GM12892 (cell line): ENCODE measurements at regions not wholly inside any gene's neighbourhood (a gene's known extent, or its start where the extent isn't known, plus 50 kb on each side); places are given as distances from the start of the nearest gene placed in this dataset.
"Not testable (repeated sequence)": the region's sequence is repeated elsewhere in the genome, so short reads cannot be mapped to it uniquely, and the experiment has no call there.

ENCODE experiments used
- DNase-seq: peaks from one replicate; pipeline ENCODE4 v3.0.0; 2011; ENCODE audit not compliant: insufficient read length
- FAIRE-seq: peaks from 2 replicates; lab custom pipeline; 2011; peaks lifted over from hg19 to GRCh38; lab: Jason Lieb, UNC
- POLR2A ChIP-seq: IDR thresholded peaks from 2 replicates; pipeline ENCODE4 v1.6.1; 2011; ENCODE audit warnings: low read depth, low read length, control low read depth
- POLR2AphosphoS5 ChIP-seq: IDR thresholded peaks from 2 replicates; pipeline ENCODE4 v1.6.1; 2011; ENCODE audit warnings: low read depth, low read length, control low read depth
- TAF1 ChIP-seq: IDR thresholded peaks from 2 replicates; pipeline ENCODE4 v1.6.1; 2011; ENCODE audit warnings: low read depth, mild to moderate bottlenecking, control low read depth, low read length, borderline replicate concordance

DNA sequence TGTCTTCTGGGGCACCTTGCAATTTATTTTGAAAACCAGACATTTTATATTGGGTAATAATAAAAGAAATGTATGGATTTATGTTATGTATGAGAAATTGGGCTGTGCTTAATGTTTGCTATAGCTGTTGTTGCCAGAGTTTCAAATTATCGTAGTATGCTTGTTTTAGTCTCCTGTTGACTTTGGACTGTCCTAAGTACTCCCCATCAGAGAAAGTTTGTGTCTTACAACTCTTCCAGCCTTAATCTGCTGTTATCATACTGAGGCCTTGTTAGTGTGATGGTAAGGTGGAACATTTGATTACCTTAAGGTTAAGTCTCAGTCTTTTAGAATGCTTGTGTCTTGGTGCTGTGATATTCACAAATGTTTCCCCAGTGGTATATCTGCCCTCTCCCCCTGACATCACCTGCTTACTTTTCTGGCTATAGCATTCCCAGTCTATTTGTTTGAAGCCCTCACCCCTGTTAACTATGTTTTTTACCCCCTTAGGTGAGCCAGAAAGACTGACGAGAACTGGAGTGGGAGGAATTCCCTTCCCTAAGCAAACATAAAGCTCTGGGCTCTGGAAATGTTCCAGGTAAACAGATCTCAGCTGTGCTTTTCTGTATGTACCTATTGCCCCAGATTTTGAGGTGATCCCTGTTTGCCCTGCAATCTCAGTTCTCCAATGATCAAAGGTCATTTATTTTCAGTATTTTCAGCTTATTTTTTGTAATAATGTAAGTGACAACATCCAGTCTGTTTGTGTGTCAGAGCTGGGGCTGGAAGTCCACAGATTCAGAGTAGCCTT is 581.1 kb upstream of the CITED2 start:
- TF ChIP-seq TAF1 (no peak), POLR2A (no peak), POLR2AphosphoS5 (no peak)
- FAIRE-seq, result no peak
- no peak for DNase-seq

DNA sequence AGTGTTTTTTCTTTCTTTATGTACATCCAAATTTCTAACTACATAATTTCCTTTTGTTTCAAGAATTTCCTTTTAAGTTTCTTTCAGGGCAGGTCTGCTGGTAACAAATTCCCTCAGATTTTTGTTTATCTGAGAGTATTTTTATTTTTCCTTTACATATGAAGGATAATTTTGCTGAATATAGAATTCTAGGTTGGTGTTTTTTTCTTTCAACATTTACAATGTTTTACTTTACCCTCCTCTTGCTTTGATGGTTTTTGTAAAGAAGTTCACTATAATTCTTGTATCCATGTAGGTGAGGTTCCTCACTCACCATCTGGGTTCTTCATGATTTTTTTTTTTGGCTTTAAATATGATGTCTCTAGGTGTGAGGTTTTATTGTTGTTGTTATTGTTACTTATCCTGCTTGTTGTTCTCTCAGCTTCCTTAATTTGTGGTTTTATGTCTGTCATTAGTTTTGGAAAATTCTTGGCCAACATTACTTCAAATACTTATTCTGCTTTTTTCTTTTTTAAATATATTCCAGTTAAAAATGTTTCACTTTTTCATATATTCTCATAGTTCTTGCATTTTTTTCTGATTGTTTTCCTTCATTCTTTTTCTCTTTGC is 580.1 kb upstream of the CITED2 start:
- DNase-seq (no peak), FAIRE-seq (no peak)
- TF ChIP-seq POLR2AphosphoS5 (no peak), POLR2A (no peak), TAF1 (no peak)

DNA sequence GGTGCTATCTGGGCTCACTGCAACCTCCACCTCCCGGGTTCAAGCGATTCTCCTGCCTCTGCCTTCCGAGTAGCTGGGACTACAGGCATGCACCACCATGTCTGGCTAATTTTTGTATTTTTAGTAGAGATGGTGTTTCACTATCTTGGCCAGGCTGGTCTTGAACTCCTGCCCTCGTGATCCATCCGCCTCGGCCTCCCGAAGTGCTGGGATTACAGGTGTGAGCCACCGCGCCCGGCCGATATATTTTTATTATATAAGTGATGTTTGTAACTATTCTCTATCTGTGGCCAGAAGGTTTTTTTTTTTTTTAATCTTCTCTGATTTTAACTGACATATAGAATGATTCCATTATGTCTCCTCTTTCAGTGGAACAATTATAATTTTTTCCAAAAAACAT is 579.3 kb upstream of the CITED2 start:
- DNase-seq, FAIRE-seq: not testable (repeated sequence)

GRCh38 chr6:139951172-139951571 is 576.7 kb upstream of the CITED2 start:
- TF ChIP-seq TAF1, result no peak
- TF ChIP-seq POLR2A, result no peak
- TF ChIP-seq POLR2AphosphoS5, result no peak
- DNase-seq (no peak), FAIRE-seq (no peak)

- TF ChIP-seq TAF1 (no peak), POLR2AphosphoS5 (no peak), POLR2A (no peak)
- no peak for DNase-seq
- FAIRE-seq, result no peak
Measured at GRCh38 chr6:139944976-139945375, 570.5 kb upstream of the CITED2 start.

- DNase-seq (no peak), FAIRE-seq (no peak)
- no peak for TF ChIP-seq TAF1
- TF ChIP-seq POLR2A, result no peak
- TF ChIP-seq POLR2AphosphoS5, result no peak
Measured at GRCh38 chr6:139944131-139944530, 569.7 kb upstream of the CITED2 start.

DNA sequence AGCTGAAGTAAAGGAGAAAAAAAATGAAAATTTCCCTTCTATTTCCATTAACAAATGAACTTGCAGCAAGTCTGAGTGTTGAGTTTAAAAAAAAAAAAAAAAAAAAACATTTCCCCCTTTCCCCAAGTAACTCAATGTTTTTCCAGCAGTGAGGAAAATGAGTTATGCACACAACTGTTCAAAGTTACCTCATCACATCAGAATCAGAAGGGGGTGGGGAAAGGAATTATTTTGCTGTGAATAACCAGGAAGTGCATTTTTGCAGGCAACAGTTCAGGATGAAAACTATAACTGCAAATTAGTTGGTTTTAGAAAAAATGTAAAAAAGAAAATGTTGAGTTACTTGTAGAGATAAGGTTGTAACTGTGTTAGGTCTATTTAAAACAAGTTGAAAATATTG is 568.9 kb upstream of the CITED2 start:
- FAIRE-seq, result no peak

GRCh38 chr6:139942331-139942730 is 567.9 kb upstream of the CITED2 start:
- no peak for FAIRE-seq
- TF ChIP-seq TAF1 (no peak), POLR2A (no peak), POLR2AphosphoS5 (no peak)
- DNase-seq, result no peak

More for the DNA sequence above, 568.9 kb upstream of the CITED2 start:
- no peak for TF ChIP-seq TAF1
- no peak for TF ChIP-seq POLR2A
- TF ChIP-seq POLR2AphosphoS5, result no peak
- DNase-seq, result no peak

- FAIRE-seq, result no peak
- DNase-seq, result no peak
- no peak for TF ChIP-seq TAF1
- TF ChIP-seq POLR2AphosphoS5, result no peak
- no peak for TF ChIP-seq POLR2A
Measured at GRCh38 chr6:139941826-139942225, 567.4 kb upstream of the CITED2 start.

DNA sequence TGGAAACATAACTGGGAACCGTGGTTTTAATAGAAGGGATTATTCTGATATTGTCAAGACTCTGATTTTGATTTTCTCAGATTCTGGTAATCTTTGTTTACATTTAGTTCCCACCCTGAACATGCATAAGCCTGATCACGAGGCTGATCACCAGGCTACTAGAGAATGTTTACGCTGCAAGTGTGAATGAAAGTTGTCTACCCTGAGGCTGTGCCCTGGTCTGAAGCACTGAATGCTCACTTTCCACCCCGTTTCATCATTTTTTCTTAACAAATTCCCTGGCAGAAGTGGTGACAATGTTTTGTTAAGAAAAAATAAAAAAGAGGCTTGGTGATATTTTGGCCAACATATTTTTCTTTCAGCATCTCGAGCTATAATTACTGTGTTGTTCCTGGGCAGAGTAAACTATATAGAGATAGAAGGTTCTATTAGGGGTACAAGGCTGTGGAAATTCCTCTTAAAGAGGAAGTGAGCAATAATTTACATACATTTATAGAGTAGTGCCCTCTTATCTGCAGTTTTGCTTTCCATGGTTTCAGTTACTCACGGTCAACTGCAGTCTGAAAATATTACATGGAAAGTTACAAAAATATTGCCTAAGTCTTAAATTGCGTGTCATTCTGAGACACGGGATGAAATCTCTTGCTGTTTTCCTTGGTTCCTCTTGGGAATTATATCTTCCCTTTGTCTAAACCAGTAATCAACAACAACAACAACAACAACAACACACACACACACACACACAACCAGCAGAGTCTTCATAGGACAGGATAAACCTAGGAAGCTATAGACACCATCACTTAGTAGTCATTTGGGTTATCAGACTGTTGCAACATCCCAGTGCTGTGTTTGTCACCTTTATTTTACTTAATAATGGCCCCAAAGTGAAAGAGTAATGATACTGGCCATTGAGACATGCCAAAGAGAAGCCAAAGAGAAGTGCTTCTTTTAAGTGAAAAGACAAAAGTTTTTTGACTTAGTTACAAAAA is 566.6 kb upstream of the CITED2 start:
- no peak for FAIRE-seq
- no peak for TF ChIP-seq TAF1
- TF ChIP-seq POLR2AphosphoS5, result no peak
- TF ChIP-seq POLR2A, result no peak
- no peak for DNase-seq
